CD4-positive, alpha-beta T cell treated with Interleukin-6 for 4 hours (primary cell): ENCODE measurements at regions not wholly inside any gene's neighbourhood (a gene's known extent, or its start where the extent isn't known, plus 50 kb on each side); places are given as distances from the start of the nearest gene placed in this dataset.
"Not testable (repeated sequence)": the region's sequence is repeated elsewhere in the genome, so short reads cannot be mapped to it uniquely, and the experiment has no call there.

Experiments
- DNase-seq: peaks from one replicate; pipeline ENCODE4 v3.0.0-alpha.2; 2020; ENCODE audit warnings: mixed read lengths

DNA sequence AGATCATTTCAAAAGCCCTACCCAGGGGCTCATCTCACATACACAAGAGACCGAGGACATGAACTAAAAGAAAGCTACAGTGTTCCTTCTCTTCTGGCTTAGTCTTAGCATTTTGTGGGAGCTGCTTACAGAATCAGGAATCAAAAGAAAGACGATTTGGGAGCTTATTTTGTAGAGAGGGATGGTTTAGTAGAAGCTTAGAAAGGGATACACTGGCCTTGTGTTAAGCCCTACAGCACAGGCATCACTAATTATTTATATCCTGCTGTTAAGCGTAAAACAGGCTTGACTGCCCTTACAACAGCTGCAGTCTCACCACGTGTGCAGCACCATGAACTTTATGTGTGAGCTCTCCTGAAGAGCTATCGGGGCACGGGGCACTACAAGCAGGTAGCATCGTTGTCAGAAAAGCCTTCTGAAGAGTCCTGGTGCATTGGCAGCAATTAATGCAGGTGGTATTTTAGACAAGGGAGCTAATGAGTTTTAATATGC, 798.3 kb downstream of the NXPH1 start:
- DNase-seq: no peak

DNA sequence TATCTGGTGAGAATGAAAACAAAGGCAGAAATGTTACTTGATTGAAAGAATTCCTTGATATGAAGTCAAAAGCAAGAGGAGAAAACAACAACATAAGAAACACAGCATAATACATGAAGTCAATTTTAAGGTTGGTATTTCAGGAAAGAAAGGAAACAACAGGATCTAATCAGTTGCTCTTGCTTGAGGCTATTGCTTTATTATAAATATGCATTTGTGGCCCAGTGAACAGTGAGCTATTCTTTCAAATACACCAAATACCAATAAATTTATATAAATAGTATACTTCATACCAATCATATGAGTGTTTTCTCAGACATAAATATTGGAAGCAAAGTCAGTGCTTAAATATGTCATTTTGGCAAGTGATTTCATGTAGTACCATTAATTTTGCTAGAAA, 806.6 kb downstream of the NXPH1 start:
- no peak for DNase-seq

DNA sequence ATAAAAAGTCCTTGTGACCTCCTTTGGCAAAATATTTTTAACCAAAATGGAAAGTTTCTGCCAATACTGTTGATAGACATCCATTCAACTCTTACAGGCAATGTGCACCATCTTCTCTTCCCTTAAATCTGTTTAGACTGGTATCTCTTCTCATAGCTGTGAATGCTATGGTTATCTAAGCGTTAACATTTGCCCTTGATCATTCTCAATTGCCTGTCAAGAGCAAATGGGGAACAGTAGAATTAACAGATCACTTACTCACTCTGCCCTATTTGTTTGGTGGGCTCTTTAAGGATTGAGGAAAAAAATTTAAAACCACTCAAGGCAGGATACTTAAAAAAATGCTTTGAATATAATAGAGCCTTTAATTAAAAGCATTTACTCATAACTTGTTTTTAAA, 808.4 kb downstream of the NXPH1 start:
- no peak for DNase-seq

DNA sequence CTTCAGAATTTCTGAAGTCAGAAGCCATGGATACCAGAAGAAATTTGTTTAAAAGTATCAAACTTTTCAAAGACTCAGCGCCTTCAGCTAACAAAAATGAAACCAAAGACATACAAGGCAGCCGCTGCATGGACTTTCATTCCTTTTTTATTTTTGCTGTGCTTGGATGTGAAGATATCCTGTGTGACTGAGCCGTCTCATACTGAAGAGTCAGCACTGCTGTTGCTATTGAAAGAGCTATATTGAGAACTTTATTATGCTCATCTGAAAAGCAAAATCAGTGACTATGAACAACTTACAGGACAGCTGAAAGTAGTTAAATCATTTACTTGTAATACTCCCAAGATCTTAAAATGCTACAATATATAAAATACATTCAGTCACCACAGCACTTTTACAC, 809.2 kb downstream of the NXPH1 start:
- no peak for DNase-seq

DNA sequence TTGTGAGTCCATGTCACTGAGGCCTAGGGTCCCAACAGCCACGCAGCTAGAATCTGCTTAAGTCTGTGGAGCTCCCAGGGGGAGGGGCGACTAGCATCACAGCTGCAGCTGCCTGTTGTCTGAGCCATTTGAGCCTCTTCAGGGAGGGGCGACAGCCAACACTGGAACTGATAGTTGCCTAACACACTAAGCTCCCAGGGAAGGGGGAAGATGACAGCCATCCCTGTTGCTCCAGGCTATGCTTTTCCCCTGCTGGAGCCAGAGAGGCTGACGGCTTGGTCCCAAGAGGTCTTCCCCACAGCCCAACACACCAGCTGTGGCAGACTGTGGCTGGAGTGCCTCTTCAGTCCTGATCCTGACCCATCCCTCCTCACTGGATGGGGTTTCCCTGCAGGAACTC, 817.5 kb downstream of the NXPH1 start:
- DNase-seq: no peak

DNA sequence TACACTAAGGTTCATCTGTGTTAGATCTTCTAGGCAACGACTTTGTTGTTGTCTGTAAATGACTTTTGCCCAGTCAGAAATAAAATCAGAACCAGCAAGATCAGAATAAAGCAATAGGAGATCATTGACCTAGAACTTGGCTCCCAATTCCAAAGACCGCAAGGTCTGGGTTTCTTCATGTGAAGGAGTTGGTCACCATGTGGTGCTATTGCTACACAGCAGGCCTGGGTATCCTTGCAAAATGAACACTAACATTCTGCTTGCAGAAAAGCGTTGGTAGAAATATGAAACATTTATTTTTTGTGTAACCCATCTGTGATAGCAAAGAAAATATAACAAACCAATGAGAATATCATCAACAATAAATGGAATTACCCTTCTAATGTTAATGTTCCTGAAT, 831.0 kb downstream of the NXPH1 start:
- no peak for DNase-seq

DNA sequence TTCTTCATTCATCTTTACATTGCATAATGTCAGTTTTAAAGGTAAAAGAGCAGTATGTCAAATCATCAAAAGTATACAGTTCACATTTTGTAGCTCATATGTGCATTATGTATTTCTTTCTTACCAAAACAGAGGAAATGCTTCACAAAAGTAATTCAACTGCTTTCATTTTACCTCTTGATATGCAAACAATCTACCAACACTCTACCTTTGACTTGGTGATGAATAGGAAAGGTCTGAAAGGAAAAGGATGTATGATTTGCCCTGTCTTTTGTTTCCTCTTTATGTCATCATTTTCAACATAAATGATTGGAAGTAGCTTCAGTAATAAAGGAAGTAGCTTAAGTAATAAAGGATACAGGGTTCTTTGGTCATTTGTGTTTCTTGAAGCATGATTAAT, 846.7 kb downstream of the NXPH1 start:
- DNase-seq: no peak

DNA sequence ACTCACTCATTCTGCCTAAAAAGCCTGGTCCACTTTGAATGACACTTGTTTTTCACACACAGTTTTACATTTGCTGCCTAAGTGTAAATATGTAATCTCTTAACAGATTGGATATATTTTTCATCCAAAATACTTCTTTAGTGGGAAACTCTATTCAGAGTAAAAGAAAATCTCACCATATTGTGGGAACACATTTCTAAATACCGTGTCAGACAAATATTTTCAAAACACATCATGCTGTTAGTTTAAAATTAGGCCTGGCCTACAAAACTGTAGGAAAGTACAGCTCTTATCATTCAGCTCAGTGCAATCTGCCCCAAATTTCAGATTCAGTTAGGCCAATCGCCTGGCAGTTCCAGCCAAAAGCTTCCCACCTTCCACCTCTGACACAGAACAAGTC, 849.8 kb downstream of the NXPH1 start:
- no peak for DNase-seq

DNA sequence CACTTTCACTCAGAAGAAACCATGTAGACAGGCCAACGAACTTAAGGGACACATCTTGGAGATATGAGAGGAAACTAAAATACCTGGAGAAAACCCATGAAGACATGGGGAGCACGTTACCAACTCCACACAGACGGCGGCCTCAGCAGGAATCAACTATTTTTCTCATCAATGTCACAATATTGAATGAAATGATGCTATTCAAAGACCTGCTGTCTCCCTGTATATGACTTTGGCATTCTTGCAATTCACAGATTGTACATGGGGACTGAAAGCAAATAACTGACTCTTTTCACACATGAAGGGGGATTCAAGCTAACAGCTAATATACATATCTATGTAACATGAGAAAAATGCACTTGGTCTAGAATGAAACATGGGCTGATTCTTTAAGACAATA, 869.0 kb downstream of the NXPH1 start:
- DNase-seq: no peak

DNA sequence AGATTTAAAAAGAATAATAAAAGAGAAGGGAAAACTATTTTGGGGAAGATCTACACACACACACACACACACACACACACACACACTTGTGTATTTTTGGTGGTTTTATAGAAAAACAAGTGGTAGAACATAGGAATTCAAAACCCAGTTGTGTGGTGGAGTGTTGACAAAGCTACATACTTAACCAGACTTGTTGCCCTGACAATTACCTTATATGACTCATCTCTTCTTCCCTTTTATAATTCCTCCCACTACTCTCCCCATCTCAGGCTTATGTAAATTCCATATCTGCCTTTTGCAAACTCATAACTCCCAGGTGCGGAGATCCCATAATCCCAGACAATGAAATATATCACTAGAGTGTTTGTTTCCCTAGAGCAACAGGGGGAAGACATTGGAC, 873.7 kb downstream of the NXPH1 start:
- DNase-seq: no peak

DNA sequence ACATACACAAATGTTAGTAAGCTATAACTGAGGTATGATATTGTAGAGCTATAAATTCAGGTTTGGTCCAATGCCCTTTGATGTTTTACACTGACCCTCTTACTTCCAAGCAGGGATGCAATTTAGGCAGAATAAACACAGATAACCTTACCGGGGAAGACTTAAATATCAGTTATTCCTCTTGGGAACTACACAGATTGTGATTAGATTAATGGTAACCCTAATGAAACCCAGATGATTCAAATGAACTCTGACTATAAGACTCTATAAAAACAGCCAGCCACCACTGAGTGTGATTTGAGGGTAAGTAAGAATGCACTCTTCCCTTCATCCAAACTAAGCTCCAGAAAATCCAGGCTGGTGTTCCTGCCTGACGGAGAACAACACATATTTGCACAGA, 891.1 kb downstream of the NXPH1 start:
- no peak for DNase-seq

DNA sequence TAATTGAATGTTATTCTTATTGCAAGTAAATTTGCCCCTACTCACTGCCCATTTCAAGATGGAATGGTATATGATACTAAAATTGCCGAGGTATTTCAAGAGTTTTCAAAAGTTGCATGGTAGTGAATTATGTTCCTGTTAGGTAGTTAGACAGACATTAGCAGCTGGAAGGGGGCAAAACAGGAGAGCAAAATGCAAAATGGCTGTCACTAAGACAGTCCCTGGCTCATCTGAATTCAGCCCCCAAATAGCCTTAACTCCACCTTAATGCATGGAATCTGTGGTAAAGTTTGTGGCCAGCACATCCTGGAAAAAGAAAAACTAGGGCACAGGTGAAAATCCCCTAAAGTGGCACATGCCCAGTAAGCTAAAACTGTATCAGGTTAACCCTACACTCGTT, 894.9 kb downstream of the NXPH1 start:
- DNase-seq: no peak

DNA sequence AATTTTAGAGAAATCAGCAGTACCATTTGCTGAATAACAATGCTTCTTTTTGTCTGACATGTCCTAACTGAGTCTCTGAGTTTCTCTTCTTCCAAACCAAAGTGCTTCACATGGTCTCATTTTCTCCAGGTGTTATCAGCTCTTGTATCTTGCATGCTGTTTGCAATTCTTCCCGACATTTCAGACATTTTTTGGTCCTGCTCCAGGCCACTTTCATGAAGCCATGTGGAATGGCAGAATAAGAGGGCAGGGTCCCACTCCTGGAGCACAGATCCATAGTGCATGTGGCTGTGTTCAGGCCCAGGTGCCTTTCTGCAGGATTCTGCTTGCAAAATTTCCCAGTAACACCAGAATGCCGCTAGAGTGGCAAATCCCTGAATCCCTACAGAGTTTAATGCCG, 916.2 kb downstream of the NXPH1 start:
- no peak for DNase-seq

DNA sequence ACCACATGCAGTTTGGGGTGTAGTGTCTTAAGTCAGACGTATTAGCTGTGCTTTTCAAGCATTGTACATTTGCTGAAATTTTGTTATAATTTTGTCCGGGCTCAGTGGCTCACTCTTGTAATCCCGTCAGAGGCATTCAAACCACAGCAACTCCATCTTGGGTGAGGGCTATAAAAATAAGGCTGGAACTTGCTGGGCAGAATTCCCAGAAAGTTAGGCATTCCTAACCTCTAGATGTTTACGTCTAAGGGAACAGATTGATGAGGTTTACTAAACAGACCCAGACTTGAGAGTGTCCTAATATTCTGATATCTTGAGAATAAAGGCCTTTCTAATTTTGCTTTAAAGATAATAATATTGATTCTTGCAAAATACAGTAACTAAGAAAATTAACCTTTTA, 957.8 kb downstream of the NXPH1 start:
- no peak for DNase-seq

DNA sequence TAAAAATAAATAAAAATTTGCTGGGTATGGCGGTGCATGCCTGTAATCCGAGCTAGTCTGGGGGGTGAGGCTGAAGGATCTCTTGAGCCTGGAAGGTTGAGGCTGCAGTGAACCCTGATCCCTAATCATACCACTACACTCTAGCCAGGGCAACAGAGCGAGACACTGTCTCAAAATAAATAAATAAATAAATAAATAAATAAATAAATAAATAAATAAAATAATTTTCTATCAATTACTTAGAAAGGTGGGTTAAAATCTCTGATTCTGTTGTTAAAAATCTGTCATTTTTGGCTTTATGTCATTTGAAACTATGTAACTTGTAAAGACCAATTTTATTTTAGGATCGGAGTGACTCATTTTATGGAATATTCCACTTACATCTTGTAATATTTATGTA, 958.6 kb downstream of the NXPH1 start:
- no peak for DNase-seq

DNA sequence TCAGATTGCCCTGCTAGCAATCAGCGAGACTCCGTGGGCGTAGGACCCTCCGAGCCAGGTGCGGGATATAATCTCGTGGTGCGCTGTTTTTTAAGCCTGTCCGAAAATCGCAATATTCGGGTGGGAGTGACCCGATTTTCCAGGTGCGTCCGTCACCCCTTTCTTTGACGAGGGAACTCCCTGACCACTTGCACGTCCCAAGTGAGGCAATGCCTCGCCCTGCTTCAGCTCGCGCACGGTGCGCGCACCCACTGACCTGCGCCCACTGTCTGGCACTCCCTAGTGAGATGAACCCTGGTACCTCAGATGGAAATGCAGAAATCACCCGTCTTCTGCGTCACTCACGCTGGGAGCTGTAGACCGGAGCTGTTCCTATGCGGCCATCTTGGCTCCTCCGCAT, 971.0 kb downstream of the NXPH1 start:
- not testable (repeated sequence) for DNase-seq

DNA sequence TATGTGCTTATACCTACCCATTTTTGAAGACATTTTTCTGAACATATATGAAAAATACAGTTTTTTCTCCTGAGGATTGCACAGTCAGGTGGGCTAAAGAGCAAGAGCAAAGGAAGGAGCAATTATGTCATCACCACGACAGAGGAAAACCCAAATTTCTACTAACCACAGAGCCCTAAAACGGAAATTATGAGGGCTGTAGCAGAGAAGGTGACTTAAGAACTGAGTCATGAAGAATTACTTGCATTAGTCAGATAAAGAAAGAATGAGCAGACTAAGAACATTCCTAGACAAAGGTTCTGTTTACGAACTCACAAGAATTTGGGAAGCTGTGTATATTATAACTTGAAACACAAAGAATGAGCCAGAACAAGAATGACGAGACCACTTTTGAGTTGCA, 974.4 kb downstream of the NXPH1 start:
- DNase-seq: no peak

DNA sequence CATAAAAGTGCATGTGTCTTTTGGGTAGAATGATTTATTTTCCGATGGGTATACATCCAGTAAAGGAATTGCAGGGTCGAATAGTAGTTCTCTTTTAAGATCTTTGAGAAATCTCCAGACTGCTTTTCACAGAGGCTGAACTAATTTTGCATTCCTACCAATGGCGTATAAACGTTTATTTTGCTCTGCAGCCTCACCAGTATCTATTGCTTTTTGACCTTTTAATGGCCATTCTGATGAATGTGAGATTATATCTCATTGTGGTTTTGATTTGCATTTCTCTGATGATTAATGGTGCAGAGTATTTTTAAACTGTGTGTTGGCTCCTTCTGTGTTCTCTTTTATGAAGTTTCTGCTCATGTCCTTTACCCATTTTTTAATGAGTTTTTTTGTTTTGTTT, 1020.1 kb downstream of the NXPH1 start:
- DNase-seq: no peak

DNA sequence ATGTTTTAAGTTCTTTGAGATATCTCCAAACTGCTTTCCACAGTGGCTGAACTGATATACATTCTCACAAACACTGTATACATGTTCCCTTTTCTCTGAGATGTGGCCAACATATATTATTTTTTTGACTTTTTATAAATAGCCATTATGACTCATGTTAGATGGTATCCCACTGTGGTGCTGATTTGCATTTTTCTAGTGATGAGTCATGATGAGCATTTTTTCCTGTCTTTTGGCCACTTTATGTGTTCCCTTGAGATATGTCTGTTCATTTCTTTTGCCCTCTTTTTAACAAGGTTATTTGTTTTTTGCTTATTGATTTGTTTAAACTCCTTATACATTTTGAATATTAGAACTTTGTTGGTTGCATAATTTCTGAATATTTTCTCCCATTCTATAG, 1055.1 kb downstream of the NXPH1 start:
- DNase-seq: no peak

DNA sequence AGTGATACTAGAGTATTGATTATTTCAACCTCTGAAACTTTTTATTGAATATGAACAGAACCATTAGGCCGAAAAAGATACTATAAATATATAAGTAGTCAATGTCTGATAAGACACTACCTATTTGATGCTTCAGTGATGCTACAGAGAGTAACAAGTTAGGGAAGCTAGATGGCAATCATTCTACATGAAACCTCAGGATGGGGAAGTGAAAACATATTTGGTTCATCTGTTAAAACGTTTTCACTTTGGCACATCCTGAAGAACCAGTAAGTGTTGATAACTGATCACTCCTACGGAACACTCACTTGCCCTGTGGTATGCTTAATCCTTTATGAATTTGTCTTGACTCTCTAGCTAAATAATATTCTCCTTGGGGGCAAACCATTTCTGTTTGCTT, 1064.9 kb downstream of the NXPH1 start:
- DNase-seq: no peak

DNA sequence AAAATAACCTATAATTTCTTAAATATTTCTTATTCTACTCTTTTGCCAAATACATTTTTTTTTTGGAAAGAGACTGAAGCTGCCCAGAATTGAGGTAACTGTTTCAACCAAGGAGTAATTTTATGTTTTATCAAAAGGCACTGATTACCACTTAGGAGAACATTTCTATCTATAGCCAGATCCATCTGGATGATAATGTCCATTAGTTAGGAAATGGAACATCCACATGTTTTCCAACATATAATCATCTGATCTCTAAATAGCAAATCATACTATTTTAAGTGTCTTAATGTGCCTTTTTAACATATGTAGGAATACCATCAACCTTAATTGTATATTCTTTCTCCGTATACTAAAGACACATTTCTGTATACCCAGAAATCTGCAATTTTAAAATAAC, 1068.9 kb downstream of the NXPH1 start:
- DNase-seq: no peak

DNA sequence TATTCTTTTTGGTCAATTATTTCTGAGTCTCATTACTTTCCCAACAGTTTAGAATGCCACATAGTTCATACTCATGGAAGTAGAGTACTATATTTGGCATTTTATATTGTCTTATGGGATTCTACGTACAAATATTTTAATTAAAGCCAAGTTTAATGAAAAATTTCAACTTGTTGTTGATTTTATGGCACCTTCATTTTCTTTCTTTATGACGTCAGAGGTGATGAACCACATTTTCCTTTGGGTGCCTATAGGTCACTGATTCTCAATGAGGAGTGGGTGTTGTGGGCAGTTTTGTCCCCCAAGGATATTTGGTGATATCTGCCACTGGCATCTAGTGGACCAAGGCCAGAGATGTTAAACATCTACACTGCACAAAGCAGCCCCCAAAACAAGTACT, 1071.3 kb downstream of the NXPH1 start:
- no peak for DNase-seq

DNA sequence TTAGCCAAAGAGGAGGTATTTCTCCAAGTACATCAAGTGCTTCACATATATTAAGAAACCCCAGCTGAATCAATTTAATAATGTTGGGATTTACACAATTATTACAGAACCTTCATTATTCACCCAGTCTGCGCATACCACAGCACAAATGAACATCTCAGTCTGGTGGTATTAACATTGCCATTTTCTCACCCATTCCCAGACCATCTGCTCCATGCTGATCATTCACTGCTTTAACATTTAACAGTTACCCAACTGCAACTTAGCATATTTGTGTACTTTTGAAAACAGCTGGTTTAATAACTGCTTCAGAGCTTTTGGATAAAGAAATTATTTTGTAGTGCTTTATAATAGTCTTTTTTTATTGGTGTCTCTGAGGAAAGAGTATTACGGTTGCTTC, 1072.1 kb downstream of the NXPH1 start:
- DNase-seq: no peak

DNA sequence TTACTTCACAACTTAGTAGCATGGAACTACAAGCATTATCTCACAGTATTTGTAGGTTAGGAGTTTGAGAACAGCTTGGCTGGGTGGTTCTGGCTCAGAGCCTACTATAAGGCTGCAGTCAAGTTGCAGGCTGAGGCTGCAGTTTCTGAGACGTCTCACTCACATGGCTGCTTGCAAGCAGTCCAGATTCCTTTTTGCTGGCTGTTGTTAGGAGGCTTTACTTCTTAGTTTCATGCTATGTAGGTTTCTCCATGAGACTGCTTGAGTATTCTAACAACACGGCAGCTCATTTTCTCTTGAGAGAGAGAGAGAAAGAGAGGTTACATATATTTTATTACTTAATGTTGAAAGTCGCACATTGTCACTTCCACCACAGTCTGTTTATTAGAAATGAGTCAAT, 1073.9 kb downstream of the NXPH1 start:
- DNase-seq: no peak

DNA sequence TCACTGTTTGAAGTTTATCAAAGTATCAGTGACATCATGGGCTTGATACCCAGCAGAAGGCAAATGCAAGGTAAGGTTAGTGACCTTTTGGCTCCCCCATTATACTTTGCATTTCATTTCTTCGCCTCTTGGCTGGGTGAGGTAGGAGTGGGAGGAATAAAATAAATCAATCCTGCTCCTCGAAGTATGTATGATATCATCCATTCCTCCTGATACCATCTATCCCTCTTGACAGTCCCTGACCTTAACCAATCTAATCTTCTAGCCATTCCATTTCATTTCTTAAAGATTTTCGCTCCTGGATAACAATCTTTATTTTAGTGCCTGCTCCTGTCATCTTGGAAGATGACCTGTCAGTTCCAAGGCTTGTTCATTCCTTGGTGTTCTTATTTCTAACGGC, 1083.3 kb downstream of the NXPH1 start:
- DNase-seq: no peak

DNA sequence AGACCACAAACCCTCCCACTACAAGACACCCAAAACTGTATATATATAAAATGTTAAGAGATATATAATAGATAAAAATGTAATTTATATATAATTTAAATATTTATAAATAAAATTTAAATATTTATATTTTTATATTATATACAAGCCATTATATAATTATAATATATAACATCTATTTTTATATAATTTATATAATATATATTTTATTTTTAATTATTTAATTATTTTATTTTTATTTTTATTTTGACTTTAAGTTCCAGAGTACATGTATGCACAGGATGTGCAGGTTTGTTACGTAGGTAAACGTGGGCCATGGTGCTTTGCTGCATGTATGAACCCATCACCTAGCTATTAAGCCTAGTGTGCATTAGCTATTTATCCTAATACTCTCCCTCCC, 1090.2 kb downstream of the NXPH1 start:
- no peak for DNase-seq
